Sigmoid colon (tissue), 4 donors: ENCODE measurements at regions not wholly inside any gene's neighbourhood (a gene's known extent, or its start where the extent isn't known, plus 50 kb on each side); places are given as distances from the start of the nearest gene placed in this dataset.

Experiments used
- CTCF ChIP-seq, 4 experiments: fragments of 450-650 bp in 3 of 4; fragments of 200-600 bp in 1 of 4; IDR thresholded peaks; one replicate each; pipeline ENCODE4 v1.5.1; 2016 to 2019; ENCODE audit warnings: antibody characterized with exemption in 4 of 4, mild to moderate bottlenecking in 3 of 4, moderate library complexity in 2 of 4
- POLR2A ChIP-seq, 2 donors: fragments of 450-650 bp; IDR thresholded peaks; one replicate each; pipeline ENCODE4 v1.6.1; 2016; ENCODE audit warnings: antibody characterized with exemption in 2 of 2, mild to moderate bottlenecking in 2 of 2, moderate library complexity in 2 of 2
- POLR2AphosphoS5 ChIP-seq, 4 donors: sonication (generic); formaldehyde crosslinking; IDR thresholded peaks; one replicate each; pipeline ENCODE4 v1.6.1; 2017; ENCODE audit warnings: antibody characterized with exemption in 4 of 4

DNA sequence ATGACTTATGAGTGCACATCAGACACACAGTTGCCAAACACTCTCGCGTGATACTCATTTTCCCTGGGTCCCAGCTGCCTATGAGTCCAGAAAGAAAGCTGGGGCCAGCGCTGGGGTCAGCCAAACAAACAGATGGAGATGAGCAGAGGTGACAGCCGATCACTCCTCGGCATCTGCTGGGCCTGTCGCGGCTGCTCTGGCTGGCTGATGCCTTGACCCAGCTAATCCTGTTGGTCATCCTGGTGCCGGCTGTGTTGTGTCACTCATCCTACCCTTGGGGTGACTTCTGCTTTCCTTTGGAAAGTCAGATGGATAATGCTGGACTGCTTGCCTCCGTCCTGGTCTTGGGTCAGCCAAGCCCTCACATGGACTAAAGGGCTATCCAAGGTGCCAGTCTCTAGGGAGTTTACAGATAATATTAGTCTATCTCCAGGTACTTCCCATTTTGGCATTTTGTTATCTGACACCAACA, 105.3 kb upstream of the PDZRN3 start:
- TF ChIP-seq POLR2AphosphoS5 (IDR thresholded peaks at IDR 0.05) (peak in 2 of 4 donors; percentile 28 to 40), CTCF (IDR thresholded peaks at IDR 0.05) (no peak), POLR2A (IDR thresholded peaks at IDR 0.05) (no peak)
